GM18507 (cell line): ENCODE measurements at regions not wholly inside any gene's neighbourhood (a gene's known extent, or its start where the extent isn't known, plus 50 kb on each side); places are given as distances from the start of the nearest gene placed in this dataset.

Experiments used
- DNase-seq: peaks from one replicate; pipeline ENCODE4 v3.0.0; 2011; ENCODE audit warnings: low read depth; ENCODE audit not compliant: insufficient read length; ENCODE audit errors: extremely low spot score
- FAIRE-seq: peaks from 2 replicates; lab custom pipeline; 2011; peaks lifted over from hg19 to GRCh38; lab: Jason Lieb, UNC

- FAIRE-seq (no peak), DNase-seq (no peak)
Observed at GRCh38 chr9:108351571-108351970, 504.2 kb downstream of the ACTL7B start.

- FAIRE-seq (no peak), DNase-seq (no peak)
Observed at GRCh38 chr9:108347463-108348188, 508.2 kb downstream of the ACTL7B start.

GRCh38 chr9:108345826-108346225, 510.0 kb downstream of the ACTL7B start:
- DNase-seq (no peak), FAIRE-seq (no peak)

GRCh38 chr9:108339251-108339650, 516.5 kb downstream of the ACTL7B start:
- FAIRE-seq = no peak
- DNase-seq = no peak

GRCh38 chr9:108336575-108336974, 519.2 kb downstream of the ACTL7B start:
- DNase-seq = no peak
- no peak for FAIRE-seq

GRCh38 chr9:108333530-108333983, 522.2 kb downstream of the ACTL7B start:
- DNase-seq = no peak
- no peak for FAIRE-seq

- DNase-seq = no peak
- no peak for FAIRE-seq
Observed at GRCh38 chr9:108331596-108331995, 524.2 kb downstream of the ACTL7B start.

GRCh38 chr9:108325406-108325805, 530.4 kb downstream of the ACTL7B start:
- DNase-seq (no peak), FAIRE-seq (no peak)

GRCh38 chr9:108323615-108324014, 532.2 kb downstream of the ACTL7B start:
- FAIRE-seq = no peak
- no peak for DNase-seq

- FAIRE-seq = no peak
Observed at GRCh38 chr9:108322326-108323098, 533.3 kb downstream of the ACTL7B start.

GRCh38 chr9:108316630-108317029, 539.2 kb downstream of the ACTL7B start:
- DNase-seq (no peak), FAIRE-seq (no peak)

More at GRCh38 chr9:108322326-108323098, 533.3 kb downstream of the ACTL7B start:
- no peak for DNase-seq

- FAIRE-seq = no peak
- DNase-seq = no peak
Observed at GRCh38 chr9:108316066-108316465, 539.7 kb downstream of the ACTL7B start.

- no peak for FAIRE-seq
- no peak for DNase-seq
Observed at GRCh38 chr9:108311745-108312144, 544.0 kb downstream of the ACTL7B start.

GRCh38 chr9:108310202-108310601, 545.6 kb downstream of the ACTL7B start:
- no peak for FAIRE-seq

GRCh38 chr9:108300306-108301287, 555.2 kb downstream of the ACTL7B start:
- DNase-seq = no peak

More at GRCh38 chr9:108310202-108310601, 545.6 kb downstream of the ACTL7B start:
- DNase-seq = no peak

GRCh38 chr9:108297073-108297472, 558.7 kb downstream of the ACTL7B start:
- FAIRE-seq (no peak), DNase-seq (no peak)

More at GRCh38 chr9:108300306-108301287, 555.2 kb downstream of the ACTL7B start:
- FAIRE-seq = no peak

- DNase-seq (no peak), FAIRE-seq (no peak)
Observed at GRCh38 chr9:108296056-108296455, 559.7 kb downstream of the ACTL7B start.

GRCh38 chr9:108291586-108291932, 564.2 kb downstream of the ACTL7B start:
- FAIRE-seq = no peak
- no peak for DNase-seq

- DNase-seq = no peak
- no peak for FAIRE-seq
Observed at GRCh38 chr9:108290839-108291585, 564.8 kb downstream of the ACTL7B start.
